SK-MEL-5 (cell line): ENCODE measurements at regions not wholly inside any gene's neighbourhood (a gene's known extent, or its start where the extent isn't known, plus 50 kb on each side); places are given as distances from the start of the nearest gene placed in this dataset.

Source experiments
- DNase-seq: peaks from one replicate; pipeline ENCODE4 v3.0.0-alpha.2; 2016; ENCODE audit warnings: low read depth, low spot score
- in situ Hi-C: cut with HindIII; loops from 2 replicates; pipeline ENCODE4 v1.10.0; 2016; ENCODE audit warnings: low sequenced_read_pairs, high pct_unique_total_duplicates, low pct_unique_long_range_greater_than_20kb

DNA sequence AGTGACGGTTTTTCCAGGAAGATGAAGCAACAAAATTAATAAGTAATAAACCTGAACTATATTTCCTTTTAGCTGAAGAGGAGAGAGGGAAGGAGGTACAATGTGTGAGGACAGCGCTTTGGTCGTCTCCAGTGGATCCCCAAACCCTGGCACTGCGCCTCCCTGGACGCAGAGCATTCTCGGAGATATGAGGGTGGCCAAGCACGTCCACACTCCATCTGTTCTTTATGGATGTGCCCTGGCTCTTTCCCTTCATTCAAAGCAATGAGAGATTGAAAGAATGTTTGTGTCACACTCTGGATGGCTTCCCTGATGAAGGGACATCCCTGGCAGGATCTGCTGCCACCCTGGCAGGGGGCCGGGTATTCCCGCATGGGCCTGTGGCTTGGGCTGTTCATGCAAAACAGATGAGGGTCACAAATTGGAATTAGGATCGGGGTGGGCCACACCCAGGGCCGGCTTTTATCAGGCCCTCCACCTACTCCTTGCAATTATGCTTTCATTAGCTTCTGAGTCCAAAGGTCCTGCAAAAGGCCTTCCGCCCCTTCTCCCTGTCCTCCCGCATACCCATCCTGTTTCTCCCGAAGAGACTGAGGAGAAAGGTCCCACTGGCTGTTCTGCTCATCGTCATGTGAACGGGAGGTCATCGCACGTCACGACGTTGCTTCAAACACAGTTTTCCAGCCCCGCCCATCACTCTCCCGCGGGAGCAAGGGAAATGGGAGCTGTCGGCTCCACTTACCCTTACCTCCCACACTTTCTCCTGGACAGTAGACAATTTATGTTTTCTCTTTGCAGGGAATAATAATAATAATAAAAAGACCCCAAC is 286.1 kb upstream of the IRX4 start:
- in situ Hi-C loops, result no loop called here
- peak; percentile 39 for DNase-seq

DNA sequence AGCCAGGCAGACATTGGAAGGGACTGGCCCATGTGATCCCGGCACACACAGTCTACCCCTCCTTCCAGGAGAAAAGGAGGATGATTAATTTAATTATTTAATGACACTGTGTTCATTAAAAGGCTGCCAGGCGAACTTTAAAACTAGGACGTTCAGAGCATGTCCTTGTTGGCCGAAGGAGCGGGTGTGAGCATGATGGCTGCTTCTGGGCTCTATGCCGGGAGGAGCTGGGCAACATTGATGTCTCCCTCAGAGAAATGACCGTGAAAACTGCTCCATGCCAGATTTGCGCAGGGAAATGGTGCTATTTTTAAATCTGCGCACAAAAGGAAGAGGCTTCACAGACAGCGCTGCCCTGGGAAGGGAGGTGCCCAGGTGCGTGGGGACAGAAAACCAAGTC is 284.9 kb upstream of the IRX4 start:
- no peak for DNase-seq
- in situ Hi-C loops, result no loop called here

DNA sequence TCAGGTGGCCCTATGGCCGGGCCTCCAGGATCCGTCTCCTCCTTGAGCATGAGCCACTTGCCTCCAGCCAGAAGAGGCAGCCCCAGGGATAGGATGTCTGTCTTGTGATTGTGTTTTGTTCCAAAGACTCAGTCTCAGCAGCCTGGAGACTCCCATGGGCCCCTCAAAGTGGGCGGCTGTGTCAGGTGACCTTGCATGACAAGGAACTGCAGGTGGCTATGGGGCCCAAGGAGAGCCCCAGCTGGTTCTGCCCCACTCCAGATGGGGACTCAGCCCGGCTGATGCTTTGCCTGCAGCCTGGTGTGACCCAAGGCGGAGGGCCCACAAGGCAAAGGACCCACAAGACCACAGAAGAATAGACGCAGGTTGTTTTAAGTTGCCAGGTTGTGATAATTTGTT is 284.3 kb upstream of the IRX4 start:
- in situ Hi-C loops, result no loop called here
- DNase-seq, result no peak

DNA sequence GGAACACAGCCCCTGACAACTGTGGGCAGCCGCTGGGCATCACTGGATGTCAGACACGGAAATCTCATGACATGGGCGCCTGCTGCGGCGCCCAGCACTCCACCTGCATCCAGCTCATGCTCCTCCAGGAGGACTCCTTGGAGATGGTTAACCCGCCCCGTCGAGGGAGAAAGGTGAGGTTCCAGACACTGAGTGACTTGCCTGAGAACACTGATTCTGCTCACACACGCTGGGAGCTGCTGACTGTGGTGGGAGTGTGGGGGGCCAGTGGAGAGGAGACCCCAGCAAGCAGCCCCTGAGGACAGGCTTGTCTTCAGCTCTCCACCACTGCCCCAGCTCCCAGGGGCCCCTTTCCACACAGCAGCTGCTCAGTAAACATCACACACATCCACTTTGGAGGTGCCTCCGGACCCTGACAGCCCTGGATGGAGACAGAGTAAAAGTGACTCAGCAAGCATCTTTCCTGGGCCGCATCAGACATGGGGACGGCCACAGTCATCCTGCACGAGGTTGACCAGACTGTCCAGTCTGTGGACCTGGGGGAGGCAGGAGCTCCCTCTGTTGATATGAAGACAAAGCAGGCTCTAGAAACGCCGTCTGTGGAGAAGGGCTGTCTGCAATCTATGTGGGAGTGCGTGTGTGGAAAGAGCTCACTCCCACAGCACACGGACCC is 283.7 kb upstream of the IRX4 start:
- DNase-seq, result no peak
- in situ Hi-C loops, result no loop called here

DNA sequence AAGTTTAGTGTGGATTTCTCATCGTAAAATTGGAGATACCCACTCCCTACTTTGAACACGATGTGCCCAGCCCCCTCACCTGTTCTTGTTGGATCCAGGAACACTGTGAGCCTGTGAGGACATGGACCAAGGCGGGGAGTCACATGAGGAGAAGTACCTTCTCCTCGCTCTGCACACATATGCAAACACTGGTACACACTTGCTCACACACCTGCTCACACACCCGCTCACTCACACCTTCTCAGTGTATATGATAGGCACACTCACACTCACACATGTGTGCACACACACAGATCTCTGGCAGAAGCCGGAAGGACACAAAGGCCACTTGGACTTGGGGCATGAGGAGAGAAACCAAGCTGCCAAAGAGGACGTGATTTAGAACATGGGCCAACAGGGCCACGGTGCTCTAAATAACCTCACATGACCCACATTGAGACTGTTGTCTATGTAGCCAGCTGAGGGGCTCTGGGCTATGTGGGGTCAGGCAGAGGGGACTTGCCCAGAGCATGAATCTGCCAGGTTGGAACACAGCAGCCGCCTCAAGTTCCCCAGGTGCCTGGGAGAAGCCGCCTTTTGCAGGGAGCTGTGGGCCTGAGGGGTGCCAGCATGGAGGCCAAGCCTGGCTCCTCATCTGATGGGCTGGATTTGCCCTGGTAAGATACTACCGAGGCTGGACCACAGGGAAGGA is 283.0 kb upstream of the IRX4 start:
- in situ Hi-C loops, result no loop called here
- DNase-seq, result no peak

DNA sequence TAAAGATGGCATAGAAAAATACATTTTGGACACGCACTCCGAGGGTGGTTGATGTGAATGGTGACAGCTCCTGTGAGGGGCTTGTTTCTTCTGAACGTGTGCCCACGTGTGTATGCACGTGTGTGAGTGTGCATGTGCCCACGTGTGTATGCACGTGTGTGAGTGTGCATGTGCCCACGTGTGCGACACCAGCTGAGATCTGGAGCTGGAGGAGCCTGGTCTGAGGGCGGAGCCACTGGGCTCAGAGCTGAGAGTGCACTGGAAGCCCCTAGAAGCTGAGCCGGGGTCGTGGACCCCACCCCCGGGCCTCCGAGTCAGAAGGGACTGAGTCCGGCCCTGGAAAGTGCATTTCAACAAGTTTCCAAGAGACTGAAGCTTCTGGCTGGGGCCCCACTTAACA is 282.5 kb upstream of the IRX4 start:
- in situ Hi-C loops, result no loop called here
- DNase-seq, result no peak

DNA sequence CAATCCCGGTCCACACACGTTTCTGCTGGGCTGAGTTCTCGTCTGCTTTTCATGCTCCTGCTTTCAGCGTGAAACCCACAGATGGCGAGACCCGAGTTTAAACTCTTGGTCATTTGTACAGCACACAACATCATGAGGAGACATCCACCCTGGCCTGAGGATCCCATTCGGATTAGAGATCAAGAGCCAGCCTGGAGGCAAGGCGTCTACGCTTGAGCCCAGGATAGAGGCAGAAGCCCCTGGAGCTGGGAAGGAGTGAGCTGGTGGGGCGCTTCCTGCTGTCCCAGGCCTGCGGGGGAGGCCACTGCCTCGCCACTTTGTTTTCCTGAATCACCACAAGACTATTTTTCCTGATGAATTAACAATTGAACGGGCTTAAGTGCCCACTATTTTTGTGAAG is 281.9 kb upstream of the IRX4 start:
- in situ Hi-C loops, result no loop called here
- DNase-seq, result no peak

DNA sequence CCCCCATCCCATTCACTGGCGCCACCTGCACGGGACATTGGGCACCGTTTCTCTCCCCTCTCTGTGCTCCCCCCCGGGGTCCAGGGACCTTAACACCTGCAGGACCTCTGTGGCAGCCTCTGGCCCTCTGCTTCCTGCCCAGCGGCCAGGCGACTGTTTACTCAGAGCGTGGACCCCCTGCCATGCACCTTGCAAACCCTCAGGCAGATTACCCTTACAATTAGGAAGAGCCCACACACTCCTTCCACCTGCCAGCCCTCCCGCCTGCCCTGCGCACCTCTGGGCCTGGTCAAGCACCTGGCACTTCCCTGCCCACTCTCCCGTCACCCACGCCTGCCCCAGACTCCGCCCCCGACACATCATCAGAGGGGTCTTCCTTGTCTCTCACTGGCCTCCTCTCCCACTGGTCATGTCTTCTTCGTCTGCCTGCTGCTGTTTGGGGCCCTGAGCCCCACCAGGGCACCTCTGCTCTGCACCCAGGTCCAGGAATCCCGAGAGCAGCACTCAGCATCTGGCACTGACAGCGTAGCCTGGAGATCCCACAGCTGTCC is 281.3 kb upstream of the IRX4 start:
- DNase-seq, result no peak
- in situ Hi-C loops, result no loop called here

DNA sequence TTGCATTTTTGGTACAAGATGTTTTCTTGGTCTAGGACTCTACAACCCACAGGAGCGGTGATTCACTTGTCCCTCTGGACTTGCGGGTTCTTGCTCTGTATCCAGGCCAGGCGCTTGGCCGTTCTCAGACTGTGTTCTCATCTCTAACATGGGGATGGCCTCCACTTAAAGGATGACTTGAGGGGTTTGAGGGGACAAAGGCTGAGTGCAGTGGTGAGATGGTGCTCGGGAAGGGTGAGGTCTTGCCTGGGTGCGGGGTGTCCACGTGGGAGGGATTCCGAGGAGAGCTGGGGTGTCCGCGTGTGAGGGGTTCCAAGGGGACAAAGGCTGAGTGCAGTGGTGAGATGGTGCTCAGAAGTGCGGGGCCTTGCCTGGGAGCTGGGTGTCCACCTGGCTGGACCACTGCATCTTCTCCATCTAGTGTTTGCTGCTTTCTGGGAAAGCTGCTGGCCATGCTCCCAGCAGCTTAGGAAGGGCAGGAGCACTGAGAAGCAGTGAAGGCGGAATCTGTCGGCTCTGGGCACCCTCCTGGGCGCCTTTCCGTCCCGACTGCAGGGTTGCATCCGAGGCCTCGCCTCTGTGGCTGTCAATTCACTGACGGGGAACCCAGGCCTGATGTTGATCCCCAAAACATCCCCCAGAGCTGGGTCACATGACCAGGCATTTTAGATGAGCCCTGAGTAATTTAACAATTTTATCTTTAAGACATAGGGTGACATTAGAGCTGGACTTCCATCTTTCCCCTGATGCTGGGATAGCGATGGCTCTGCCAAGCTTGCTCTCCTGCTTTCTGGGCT is 280.5 kb upstream of the IRX4 start:
- DNase-seq, result no peak

DNA sequence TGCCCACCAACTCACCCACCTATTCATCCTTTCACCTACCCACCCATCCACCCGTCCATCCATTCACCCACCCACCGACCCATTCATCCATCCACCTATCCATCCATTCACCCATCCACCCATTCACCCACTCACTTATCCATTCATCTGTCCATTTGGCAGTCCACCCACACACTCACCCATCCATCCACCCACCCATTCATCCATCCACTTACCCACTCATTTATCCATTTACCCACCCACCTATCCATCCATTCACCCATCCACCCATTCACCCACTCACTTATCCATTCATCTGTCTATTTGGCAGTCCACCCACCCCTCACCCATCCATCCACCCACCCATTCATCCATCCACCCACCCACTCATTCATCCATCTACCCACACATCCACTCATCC is 278.1 kb upstream of the IRX4 start:
- in situ Hi-C loops, result no loop called here
- no peak for DNase-seq

More for the DNA sequence above, 280.5 kb upstream of the IRX4 start:
- in situ Hi-C loops, result no loop called here

DNA sequence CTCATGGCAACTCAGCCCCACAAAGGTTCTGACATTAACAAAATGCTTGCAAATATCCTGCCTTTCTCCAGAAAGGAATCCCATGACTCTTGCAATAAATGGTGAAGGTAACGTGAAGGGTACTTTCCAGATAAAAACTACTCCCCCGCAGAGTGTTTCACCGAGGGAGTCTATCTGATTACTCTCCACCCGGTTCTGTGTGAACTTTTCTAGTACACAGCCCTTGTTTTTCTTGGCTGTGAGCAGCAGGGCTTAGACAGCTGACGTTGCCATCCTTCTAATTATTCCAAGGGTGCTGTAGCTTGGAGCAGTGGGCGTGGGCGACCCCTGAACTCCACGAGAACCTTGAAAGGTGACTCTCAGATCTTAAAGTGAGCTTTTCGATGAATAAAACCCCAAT is 276.0 kb upstream of the IRX4 start:
- DNase-seq, result no peak
- in situ Hi-C loops, result no loop called here

DNA sequence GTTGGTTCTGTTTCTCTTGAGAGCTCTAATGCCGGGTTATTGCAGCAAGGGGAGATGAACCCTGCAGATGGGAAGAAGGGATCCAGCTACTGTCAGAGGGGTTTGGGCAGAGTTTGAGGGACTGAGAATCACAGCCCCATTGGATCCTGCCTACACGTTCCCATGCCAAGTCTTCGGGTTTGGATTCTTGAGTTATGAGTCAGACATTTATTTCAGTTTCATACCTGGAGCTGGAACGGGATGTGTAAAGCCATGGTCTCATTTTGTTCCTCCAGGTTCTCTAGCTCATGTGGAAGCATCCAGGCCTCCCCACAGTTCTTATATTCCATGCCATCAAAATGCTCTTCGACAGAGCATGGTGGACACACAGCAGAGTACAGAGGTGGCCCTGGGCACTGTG is 275.4 kb upstream of the IRX4 start:
- in situ Hi-C loops, result no loop called here
- DNase-seq, result no peak

DNA sequence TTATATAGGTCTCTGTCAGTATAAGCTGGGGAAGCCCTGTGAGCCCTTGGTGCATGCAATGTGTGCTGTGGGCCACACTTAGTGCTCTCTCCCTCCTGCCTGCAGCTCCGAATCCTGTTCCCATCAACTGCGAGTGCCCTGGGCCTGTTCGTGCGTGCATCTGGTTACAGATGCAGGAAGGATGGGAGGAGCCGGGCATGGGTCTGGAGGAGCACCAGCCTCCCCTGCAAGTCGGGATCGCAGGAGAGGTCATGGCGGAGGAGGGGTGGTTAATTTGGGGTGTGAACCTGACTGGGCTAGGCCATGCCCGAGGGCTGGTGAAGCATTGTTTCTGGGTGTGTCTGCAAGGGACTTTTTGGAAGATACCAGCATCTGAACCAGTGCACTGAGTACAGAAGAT is 274.6 kb upstream of the IRX4 start:
- in situ Hi-C loops, result no loop called here
- no peak for DNase-seq

DNA sequence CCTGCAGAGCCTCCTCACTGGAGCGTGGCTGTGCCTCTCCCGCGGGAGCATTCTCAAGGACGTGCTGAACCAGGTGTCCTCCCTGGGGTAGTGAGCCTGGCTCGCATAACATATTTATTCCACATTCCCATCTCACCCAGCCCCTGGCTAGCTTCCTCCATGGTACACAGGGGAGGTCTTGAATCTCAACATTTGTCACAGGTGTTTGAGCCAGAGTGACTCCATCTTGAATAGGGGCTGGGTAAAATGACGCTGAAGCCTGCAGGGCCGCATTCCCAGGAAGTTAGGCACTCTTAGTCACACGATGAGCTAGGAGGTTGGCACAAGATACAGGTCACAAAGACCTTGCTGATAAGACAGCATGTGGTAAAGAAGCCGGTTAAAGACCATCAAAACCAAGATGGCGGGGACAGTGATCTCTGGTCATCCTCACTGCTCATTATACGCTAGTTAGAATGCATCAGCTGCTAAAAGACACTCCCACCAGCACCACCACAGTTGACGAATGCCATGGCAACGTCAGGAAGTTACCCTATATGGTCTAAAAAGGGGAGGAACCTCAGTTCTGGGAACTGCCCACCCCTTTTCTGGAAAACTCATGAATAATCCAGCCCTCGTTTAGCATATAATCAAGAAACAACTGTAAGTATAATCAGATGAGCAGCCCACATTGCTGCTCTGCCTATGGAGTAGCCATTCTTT is 273.8 kb upstream of the IRX4 start:
- DNase-seq, result peak; percentile 23
- in situ Hi-C loops, result no loop called here

DNA sequence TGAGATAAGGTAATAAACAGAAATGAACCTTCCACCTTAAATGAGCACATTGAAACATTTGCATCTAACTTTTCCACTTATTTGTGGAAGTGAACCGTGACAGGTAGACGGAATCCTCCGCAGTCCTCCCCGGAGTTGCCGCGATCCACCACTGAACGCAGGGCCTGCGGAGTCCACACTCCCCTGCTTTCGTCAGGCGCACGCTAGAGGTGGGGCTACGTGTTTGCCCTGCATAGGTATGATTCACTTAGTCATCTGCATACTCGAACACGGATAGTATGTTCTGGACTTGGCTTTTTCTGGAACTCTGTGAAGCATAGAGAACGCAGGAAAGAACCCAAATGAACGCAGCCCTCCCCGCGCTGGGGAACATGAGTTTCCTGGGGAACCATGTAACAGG is 272.8 kb upstream of the IRX4 start:
- DNase-seq, result no peak
- in situ Hi-C loops, result no loop called here

DNA sequence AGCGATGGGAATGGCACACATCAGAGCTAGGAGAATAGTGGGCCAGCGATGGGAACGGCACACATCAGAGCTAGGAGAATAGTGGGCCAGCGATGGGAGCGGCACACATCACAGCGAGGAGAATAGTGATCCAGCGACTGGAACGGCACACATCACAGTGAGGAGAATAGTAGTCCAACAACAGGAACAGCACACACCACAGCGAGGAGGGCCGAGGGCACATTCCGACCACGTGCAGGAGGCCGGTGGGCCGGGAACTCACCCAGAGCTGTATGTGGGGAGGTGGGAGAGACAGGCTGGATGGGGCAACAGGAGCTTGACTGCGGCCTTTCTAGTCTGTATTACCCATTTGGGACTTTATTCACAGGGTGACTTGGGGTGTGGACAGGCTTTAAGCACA is 271.1 kb upstream of the IRX4 start:
- no peak for DNase-seq
- in situ Hi-C loops, result no loop called here

DNA sequence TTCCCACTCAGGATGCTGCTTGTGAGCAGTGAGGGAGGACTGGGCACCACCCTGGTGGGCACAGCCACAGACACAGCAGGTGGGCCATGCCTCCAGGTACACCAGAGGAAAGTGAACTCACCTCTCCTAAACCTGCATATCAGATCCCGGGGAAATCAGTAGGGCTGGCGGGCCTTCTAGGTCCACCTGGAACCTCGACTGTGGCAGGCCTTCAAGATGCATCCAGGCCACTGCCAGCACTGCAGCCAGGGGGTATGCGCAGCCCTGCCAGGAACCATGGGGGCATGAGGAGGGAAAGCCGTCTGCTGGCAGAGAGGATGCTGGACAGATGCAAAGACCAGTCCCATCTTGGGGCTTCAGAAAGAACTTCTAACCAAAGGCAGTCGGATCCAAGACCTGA is 270.6 kb upstream of the IRX4 start:
- DNase-seq, result no peak
- in situ Hi-C loops, result no loop called here
